ENCODE measurements at regions not wholly inside any gene's neighbourhood (a gene's known extent, or its start where the extent isn't known, plus 50 kb on each side); places are given as distances from the start of the nearest gene placed in this dataset.

- WGBS, 4 donors: 73 to 80% (median 74%) methylated on average over 5 of the region's 5 CpGs
- intact Hi-C loops (cut with DNase I): no loop called here
- H3K27ac ChIP-seq: no peak overlapping the region
- H3K9me3 ChIP-seq (replicated peaks in 1 of 3): peaks cover 0 to 6% (median 0%) of the 10 kb centered on the region in 3 donors
- no peak for DNase-seq
- no peak for TF ChIP-seq POLR2A (IDR thresholded peaks at IDR 0.05)
- no peak for TF ChIP-seq CTCF (IDR thresholded peaks at IDR 0.05)
- H3K36me3 ChIP-seq (replicated peaks in 1 of 2): no peaks in the 10 kb centered on the region
- no peaks in the 10 kb centered on the region for H3K27me3 ChIP-seq
- H3K4me1 ChIP-seq (replicated peaks in 1 of 2): no peaks in the 10 kb centered on the region
- H3K4me3 ChIP-seq: no peak overlapping the region
These were observed 75.8 kb upstream of the FRY start for GRCh38 chr13:31955741-31956140.

- intact Hi-C loops (cut with DNase I): no loop called here
- DNase-seq: no peak
- H3K27me3 ChIP-seq: no peaks in the 10 kb centered on the region
- H3K4me1 ChIP-seq (replicated peaks in 1 of 2): no peaks in the 10 kb centered on the region
- no peak overlapping the region for H3K4me3 ChIP-seq
- TF ChIP-seq CTCF (IDR thresholded peaks at IDR 0.05) (no peak), POLR2A (IDR thresholded peaks at IDR 0.05) (no peak)
- 68 to 77% (median 75%) methylated on average over 2 of the region's 2 CpGs for WGBS, 4 donors
- no peak overlapping the region for H3K27ac ChIP-seq
- no peaks in the 10 kb centered on the region for H3K36me3 ChIP-seq (replicated peaks in 1 of 2)
- H3K9me3 ChIP-seq (replicated peaks in 1 of 3): peaks cover 0 to 6% (median 0%) of the 10 kb centered on the region in 3 donors
These were observed 74.5 kb upstream of the FRY start for GRCh38 chr13:31956980-31957644.

- no peak for DNase-seq
- intact Hi-C loops (cut with DNase I): no loop called here
- 73 to 88% (median 84%) methylated on average over 2 of the region's 2 CpGs for WGBS, 4 donors
These were observed 73.8 kb upstream of the FRY start for GRCh38 chr13:31957772-31958171.

GRCh38 chr13:31962731-31963370, 68.7 kb upstream of the FRY start:
- no peaks in the 10 kb centered on the region for H3K4me1 ChIP-seq (replicated peaks in 1 of 2)
- peaks cover 0 to 3% (median 0%) of the 10 kb centered on the region in 3 donors for H3K9me3 ChIP-seq (replicated peaks in 1 of 3)
- H3K36me3 ChIP-seq (replicated peaks in 1 of 2): no peaks in the 10 kb centered on the region
- H3K27ac ChIP-seq: no peak overlapping the region
- no peak for TF ChIP-seq CTCF (IDR thresholded peaks at IDR 0.05)
- TF ChIP-seq POLR2A (IDR thresholded peaks at IDR 0.05): no peak
- intact Hi-C loops (cut with DNase I): no loop called here
- H3K27me3 ChIP-seq: no peaks in the 10 kb centered on the region
- no peak overlapping the region for H3K4me3 ChIP-seq
- DNase-seq: no peak
- 69 to 80% (median 73%) methylated on average over 3 of the region's 3 CpGs for WGBS, 4 donors

More at GRCh38 chr13:31957772-31958171, 73.8 kb upstream of the FRY start:
- Histone ChIP-seq H3K4me3 (no peak overlapping the region), H3K36me3 (replicated peaks in 1 of 2) (no peaks in the 10 kb centered on the region), H3K4me1 (replicated peaks in 1 of 2) (no peaks in the 10 kb centered on the region), H3K27me3 (no peaks in the 10 kb centered on the region), H3K9me3 (replicated peaks in 1 of 3) (peaks cover 0 to 6% (median 0%) of the 10 kb centered on the region in 3 donors), H3K27ac (no peak overlapping the region)
- TF ChIP-seq POLR2A (IDR thresholded peaks at IDR 0.05): no peak
- TF ChIP-seq CTCF (IDR thresholded peaks at IDR 0.05): no peak
